K562 (cell line): ENCODE measurements at regions not wholly inside any gene's neighbourhood (a gene's known extent, or its start where the extent isn't known, plus 50 kb on each side); places are given as distances from the start of the nearest gene placed in this dataset.

Experiments
- C11orf30 ChIP-seq: fragments of 450-650 bp; IDR thresholded peaks from 2 replicates; pipeline ENCODE4 v1.6.1; 2016; ENCODE audit warnings: low read depth, mild to moderate bottlenecking
- EGR1 ChIP-seq: fragments of 450-650 bp; conservative IDR thresholded peaks from 2 replicates; pipeline ENCODE4 v1.6.1; 2017; ENCODE audit warnings: mild to moderate bottlenecking
- EWSR1 ChIP-seq: fragments of 450-650 bp; IDR thresholded peaks from 2 replicates; pipeline ENCODE4 v1.6.1; 2018; ENCODE audit warnings: borderline replicate concordance, mild to moderate bottlenecking, low read depth, moderate library complexity; ENCODE audit not compliant: partially characterized antibody
- GATAD2A ChIP-seq: fragments of 450-650 bp; IDR thresholded peaks from 2 replicates; pipeline ENCODE4 v1.6.1; 2017
- MAFF ChIP-seq: IDR thresholded peaks from 2 replicates; pipeline ENCODE4 v1.6.1; 2012; ENCODE audit warnings: low read length, improper control_type of control experiment
- MAFK ChIP-seq: IDR thresholded peaks from 2 replicates; pipeline ENCODE4 v1.6.1; 2011; ENCODE audit warnings: low read length, improper control_type of control experiment
- PURB ChIP-seq: sonication (generic); formaldehyde crosslinking; IDR thresholded peaks from 2 replicates; pipeline ENCODE4 v1.9.0; 2021; ENCODE audit warnings: low read depth, mild to moderate bottlenecking, missing genetic modification reagents
- RAD51 ChIP-seq: fragments of 450-650 bp; IDR thresholded peaks from 2 replicates; pipeline ENCODE4 v1.7.1; 2016; ENCODE audit warnings: low read depth, mild to moderate bottlenecking, borderline replicate concordance
- SRF ChIP-seq, 2 experiments: fragments of 250-450, 450-650 bp in 1 of 2; sonication (Bioruptor Pico) in 1 of 2; sonication (generic) in 1 of 2; formaldehyde crosslinking; IDR thresholded peaks; 2 replicates each; pipeline versions ENCODE4 v1.5.0 to v1.5.1; 2020 to 2022; ENCODE audit warnings: mild to moderate bottlenecking in 1 of 2, missing genetic modification reagents in 1 of 2
- TCF15 ChIP-seq: fragments of 250-450 bp; sonication (Bioruptor Pico); IDR thresholded peaks from 2 replicates; pipeline ENCODE4 v1.8.0; 2022; ENCODE audit warnings: moderate library complexity, mild to moderate bottlenecking, inconsistent platforms
- TOE1 ChIP-seq, 2 experiments: fragments of 450-650 bp in 1 of 2; sonication (generic) in 1 of 2; formaldehyde crosslinking in 1 of 2; IDR thresholded peaks; 2 replicates each; pipeline versions ENCODE4 v1.7.1 to v1.8.0; 2016 to 2022; ENCODE audit warnings: borderline replicate concordance in 2 of 2, mild to moderate bottlenecking in 2 of 2, antibody characterized with exemption in 1 of 2, inconsistent platforms in 1 of 2, low read depth in 1 of 2, missing genetic modification reagents in 1 of 2, moderate library complexity in 1 of 2
- ZBTB7A ChIP-seq: IDR thresholded peaks from 2 replicates; pipeline ENCODE4 v1.6.1; 2011; ENCODE audit warnings: low read depth, mild to moderate bottlenecking, low read length, moderate library complexity, borderline replicate concordance; ENCODE audit not compliant: control insufficient read depth
- ZNF175 ChIP-seq: fragments of 200-800 bp; sonication (Bioruptor generic); IDR thresholded peaks from 2 replicates; pipeline ENCODE4 v1.6.1; 2016; ENCODE audit warnings: low read depth, mild to moderate bottlenecking, missing genetic modification characterization, missing compliant biosample characterization
- ZNF511 ChIP-seq: sonication (generic); formaldehyde crosslinking; IDR thresholded peaks from 2 replicates; pipeline ENCODE4 v1.8.0; 2022; ENCODE audit warnings: mild to moderate bottlenecking, missing genetic modification reagents
- ZNF583 ChIP-seq: fragments of 250-450 bp; sonication (Bioruptor Pico); IDR thresholded peaks from 2 replicates; pipeline ENCODE4 v1.4.0; 2020
- ZNF592 ChIP-seq: fragments of 450-650 bp; IDR thresholded peaks from 2 replicates; pipeline ENCODE4 v1.6.1; 2017; ENCODE audit warnings: antibody characterized with exemption, mild to moderate bottlenecking
- ZNF830 ChIP-seq: fragments of 250-450 bp; sonication (Bioruptor Pico); IDR thresholded peaks from 2 replicates; pipeline ENCODE4 v1.5.0; 2021; ENCODE audit warnings: mild to moderate bottlenecking
- TF ChIP-seq, protein P1 (sequence below): IDR thresholded peaks from 2 replicates; pipeline ENCODE4 v1.6.1; 2012; ENCODE audit warnings: low read depth, low read length, improper control_type of control experiment, borderline replicate concordance
- TF ChIP-seq, protein P2 (sequence below): sonication (generic); formaldehyde crosslinking; IDR thresholded peaks from 2 replicates; pipeline ENCODE4 v1.8.0; 2022; ENCODE audit warnings: missing genetic modification reagents, mild to moderate bottlenecking, borderline replicate concordance

GRCh38 chr16:85334718-85335583 is 222.7 kb upstream of the CIBAR2 start (continued):
- no peak for TF ChIP-seq ZNF830 (CRISPR knock-in tag)
- TF ChIP-seq ZBTB7A: peak; percentile 96; the same call in 1 of the 2 replicates
- TF ChIP-seq, protein P1, sequence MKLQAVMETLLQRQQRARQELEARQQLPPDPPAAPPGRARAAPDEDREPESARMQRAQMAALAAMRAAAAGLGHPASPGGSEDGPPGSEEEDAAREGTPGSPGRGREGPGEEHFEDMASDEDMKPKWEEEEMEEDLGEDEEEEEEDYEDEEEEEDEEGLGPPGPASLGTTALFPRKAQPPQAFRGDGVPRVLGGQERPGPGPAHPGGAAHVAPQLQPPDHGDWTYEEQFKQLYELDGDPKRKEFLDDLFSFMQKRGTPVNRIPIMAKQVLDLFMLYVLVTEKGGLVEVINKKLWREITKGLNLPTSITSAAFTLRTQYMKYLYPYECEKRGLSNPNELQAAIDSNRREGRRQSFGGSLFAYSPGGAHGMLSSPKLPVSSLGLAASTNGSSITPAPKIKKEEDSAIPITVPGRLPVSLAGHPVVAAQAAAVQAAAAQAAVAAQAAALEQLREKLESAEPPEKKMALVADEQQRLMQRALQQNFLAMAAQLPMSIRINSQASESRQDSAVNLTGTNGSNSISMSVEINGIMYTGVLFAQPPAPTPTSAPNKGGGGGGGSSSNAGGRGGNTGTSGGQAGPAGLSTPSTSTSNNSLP: peak; percentile 61; the same call in 1 of the 2 replicates
- peak; percentile 80; the same call in 1 of the 2 replicates for TF ChIP-seq TOE1 (IDR thresholded peaks at IDR 0.05; ENCODE audit: borderline replicate concordance)
- no peak for TF ChIP-seq TOE1 (CRISPR knock-in tag; IDR thresholded peaks at IDR 0.05; ENCODE audit: borderline replicate concordance, low read depth)
- TF ChIP-seq RAD51: peak; percentile 87
- no peak for TF ChIP-seq PURB
- TF ChIP-seq ZNF175 (CRISPR knock-in tag): no peak
- peak; percentile 81 for TF ChIP-seq MAFF
- TF ChIP-seq EWSR1: no peak
- peak in 1 of 2 experiments; percentile 12; a peak in 1 of 4 replicates for TF ChIP-seq SRF (CRISPR knock-in tag; IDR thresholded peaks at IDR 0.05)
- peak; percentile 65 for TF ChIP-seq GATAD2A
- TF ChIP-seq, protein P2, sequence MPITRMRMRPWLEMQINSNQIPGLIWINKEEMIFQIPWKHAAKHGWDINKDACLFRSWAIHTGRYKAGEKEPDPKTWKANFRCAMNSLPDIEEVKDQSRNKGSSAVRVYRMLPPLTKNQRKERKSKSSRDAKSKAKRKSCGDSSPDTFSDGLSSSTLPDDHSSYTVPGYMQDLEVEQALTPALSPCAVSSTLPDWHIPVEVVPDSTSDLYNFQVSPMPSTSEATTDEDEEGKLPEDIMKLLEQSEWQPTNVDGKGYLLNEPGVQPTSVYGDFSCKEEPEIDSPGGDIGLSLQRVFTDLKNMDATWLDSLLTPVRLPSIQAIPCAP (CRISPR knock-in tag): no peak
- TF ChIP-seq EGR1: peak; percentile 84
- TF ChIP-seq ZNF511 (CRISPR knock-in tag): no peak
- peak; percentile 91 for TF ChIP-seq MAFK
- peak; percentile 88 for TF ChIP-seq ZNF592
- no peak; the same call in 1 of the 2 replicates for TF ChIP-seq ZNF583 (CRISPR knock-in tag)
- peak; percentile 98 for TF ChIP-seq C11orf30
- TF ChIP-seq TCF15 (CRISPR knock-in tag): 0 out of 2 replicates have a peak, but pooled peaks have one; percentile 67
